HG03354 (cell line): ENCODE measurements at regions not wholly inside any gene's neighbourhood (a gene's known extent, or its start where the extent isn't known, plus 50 kb on each side); places are given as distances from the start of the nearest gene placed in this dataset.
"Not testable (repeated sequence)": the region's sequence is repeated elsewhere in the genome, so short reads cannot be mapped to it uniquely, and the experiment has no call there.

Experiments used
- ATAC-seq: cut with Tn5 transposase; IDR thresholded peaks from one replicate; pipeline ENCODE4 v1.9.1; 2021; ENCODE audit warnings: mild to moderate bottlenecking; ENCODE audit not compliant: unreplicated experiment, poor library complexity, severe bottlenecking

DNA sequence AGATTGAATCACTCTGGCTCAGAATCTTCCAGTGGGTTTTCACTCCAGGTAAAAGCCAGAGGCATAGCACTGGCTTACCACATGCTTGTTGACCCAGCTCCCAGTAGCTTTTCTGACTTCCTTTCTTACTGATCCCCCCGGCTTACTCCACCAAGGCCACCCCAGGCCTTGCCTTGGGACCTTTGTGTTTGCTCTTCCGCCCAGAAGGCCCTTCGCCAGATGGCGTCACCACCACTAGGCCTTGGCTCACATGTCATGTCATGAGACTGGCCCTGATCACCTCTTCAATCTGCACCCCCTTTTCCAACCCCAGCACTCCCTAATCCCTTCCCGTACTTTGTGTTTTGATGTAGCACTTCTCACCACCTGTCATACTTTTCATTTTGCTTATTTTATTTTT lies 98.5 kb upstream of the UMPS start:
- ATAC-seq, result no peak

DNA sequence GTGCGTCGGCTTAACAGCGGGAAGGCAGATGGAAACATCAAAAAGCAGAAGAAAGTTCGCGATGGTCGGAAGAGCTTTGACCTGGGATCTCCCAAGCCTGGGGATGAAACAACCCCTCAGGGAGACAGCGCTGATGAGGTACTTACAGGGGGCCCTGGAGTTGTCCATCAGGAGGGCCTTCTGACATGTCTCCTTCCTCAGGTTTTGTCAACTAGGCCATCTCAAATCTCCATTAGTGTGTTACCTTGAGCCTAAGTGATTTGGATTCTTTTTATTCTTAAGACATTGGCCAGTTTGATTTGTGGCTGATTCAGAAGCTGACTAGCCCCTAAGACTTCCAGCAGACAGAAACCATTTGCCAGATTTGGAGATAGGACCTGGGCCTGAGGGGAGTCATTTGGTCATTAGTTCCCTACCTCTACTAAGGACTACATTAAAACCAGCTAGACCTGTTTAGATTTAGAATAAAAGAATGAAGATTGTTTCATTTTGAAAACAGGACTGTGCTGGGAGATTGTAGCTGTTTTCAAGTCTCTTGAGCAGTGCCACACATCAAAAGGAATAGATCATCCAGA lies 97.6 kb upstream of the UMPS start:
- no peak for ATAC-seq

DNA sequence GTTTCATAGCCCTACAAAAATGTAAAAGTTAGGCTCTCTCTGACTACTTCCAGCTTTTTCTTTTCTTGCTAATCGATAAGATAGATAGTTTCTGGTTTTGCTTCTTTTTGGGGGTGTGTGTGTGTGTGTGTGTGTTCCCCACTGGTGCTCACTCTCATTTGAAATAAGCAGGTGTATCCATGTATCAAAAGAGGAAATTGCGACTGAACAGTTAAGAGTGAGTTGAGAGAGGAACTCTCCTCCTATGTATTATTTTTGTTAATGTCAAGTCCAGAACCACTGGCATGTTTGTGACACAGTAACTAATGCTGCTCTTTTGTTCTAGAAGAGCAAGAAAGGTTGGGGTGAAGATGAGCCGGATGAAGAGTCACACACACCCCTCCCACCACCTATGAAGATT lies 96.7 kb upstream of the UMPS start:
- no peak for ATAC-seq

GRCh38 chr3:124634210-124635168 lies 95.8 kb upstream of the UMPS start:
- peak; percentile 73 for ATAC-seq

DNA sequence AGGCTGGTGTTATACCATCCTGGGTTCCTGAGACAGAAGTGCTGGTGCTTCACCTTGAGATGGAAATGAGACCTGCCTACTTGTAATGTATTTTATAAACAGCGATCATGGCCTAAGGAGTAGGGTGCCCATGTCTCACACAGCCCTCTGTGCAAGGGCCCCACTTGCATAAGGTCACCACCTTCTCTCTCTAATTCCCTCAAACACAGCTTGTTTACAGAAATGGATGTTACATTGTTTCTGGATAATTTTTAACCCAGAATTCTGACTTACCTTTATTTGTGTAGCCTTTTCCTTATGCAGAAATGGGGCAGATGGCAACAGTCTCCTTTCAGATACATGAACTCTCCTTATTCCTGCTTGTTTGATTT lies 95.1 kb upstream of the UMPS start:
- no peak for ATAC-seq

DNA sequence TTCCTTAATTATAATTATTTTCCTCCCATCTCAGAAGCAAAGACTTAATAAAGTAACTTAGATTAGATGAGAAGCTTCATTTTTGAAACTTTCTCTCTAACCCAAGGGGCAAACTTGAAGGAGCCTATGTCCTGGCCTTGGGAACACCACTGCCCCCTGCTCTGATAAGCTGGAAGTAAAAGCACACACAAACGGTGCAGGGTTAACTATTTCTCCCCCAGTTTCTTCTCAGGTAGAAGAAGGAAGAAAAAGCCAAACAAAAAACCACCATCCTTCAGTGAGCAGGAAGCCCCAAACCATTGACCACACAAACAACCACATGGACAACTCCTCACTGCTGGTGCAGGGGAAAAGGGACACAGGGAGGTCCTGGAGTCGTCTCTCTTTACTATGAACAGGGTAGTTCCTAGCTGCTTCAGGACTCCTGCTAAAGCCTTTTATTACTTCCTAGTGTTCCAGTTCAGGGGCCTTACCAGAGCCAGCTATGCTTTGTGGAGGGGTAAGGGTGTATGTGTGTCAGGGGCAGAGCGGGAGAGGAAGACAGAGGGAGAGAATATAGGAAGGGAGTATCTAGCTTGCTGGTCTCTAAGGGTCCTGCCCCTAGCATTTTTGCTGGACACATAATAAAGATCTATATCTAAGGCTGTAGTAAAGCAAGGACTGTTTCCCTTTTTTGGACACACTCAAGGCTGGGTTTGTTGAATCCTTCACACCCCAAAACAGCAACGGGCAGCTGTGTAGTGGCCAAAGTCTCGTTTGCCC lies 94.0 kb upstream of the UMPS start:
- ATAC-seq, result no peak

GRCh38 chr3:124636863-124637296 lies 93.4 kb upstream of the UMPS start:
- no peak for ATAC-seq

DNA sequence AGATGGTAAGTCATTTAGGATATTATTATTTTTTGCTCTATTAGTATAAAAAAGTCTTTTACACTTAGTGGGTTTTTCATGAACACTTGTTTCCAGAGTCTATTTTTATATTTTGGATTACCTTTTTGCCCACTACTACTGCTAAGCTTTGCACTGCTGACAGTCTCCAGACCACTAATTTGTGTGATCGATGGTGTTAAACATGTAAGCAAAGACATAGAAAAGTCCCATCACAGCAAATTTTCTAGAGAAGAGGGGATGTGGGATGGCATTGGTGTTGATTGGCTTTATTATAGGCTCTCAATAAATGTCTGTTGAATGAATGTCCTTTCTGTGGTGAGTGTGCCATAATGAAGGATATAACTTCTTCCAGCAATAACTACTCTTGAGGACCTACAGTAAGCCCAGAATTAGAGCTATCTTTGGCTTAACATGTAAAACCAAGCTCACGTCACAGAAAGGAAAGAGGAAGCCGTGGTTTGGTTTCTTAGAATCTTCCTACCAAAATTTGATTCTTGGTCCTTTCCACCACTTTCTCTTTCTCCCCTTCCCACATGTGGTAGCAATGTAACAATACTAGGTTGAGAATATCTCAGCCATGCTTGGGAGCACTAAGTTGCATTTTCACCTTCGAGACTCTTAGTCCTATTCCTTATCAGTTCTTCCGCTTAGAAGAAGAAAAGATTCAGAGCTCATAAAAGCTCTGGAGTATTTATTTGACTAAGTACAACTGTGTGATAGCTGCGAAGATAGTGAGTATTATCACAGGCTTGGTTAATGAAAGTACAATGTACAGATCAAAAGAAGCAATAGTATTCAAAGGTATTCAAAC lies 90.6 kb upstream of the UMPS start:
- ATAC-seq, result peak; percentile 45

- no peak for ATAC-seq
These were observed 89.5 kb upstream of the UMPS start for GRCh38 chr3:124640635-124641306.

DNA sequence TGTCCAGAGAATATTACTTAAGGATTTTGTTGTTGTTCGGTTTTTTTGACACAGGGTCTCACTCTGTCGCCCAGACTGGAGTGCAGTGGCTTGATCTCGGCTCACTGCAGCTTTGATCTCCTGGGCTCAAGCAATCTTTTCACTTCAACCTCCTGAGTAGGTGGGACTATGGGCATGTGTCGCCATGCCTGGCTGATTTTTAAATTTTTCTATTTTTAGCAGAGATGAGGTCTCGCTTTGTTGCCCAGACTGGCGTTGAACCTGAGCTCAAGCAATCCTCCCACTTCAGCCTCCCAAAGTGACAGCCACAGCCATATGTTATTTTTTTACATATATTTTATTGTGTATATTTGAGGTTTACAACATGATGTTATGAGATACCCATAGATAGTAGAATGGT lies 86.8 kb upstream of the UMPS start:
- no peak for ATAC-seq

DNA sequence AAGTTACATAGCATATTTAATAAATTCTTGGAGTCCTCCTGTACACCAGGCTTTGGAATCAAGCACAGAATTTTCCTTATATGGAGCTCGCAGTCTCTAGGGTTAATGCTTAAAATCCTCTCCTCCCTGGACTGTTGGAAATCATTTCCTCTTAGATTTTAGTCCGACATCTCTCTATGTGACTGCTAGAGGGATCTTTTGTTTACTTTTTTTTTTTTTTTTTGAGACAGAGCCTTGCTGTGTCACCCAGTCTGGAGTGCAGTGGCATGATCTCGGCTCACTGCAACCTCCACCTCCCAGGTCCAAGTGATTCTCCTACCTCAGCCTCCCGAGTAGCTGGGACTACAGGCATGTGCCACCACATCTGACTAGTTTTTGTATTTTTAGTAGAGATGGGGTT lies 84.1 kb upstream of the UMPS start:
- ATAC-seq, result not testable (repeated sequence)

DNA sequence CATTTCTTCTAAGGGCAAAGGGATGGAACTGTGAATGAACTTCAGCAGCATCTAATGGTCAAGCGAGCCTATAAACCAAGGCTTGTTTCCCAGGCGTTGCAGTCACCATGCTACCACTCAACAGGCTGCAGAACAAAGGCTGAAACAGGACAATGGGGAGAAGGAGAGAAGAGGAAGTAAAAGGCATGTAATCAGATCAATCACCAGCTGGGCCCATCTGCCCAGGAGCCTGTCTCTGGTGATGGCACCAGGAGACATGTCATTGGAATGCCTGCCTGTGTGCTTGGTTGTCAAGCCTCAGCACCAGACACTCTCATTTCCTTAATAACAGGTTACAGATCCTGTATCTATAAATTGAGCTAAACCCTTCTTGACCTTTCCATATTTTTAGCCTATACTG lies 81.7 kb upstream of the UMPS start:
- no peak for ATAC-seq

DNA sequence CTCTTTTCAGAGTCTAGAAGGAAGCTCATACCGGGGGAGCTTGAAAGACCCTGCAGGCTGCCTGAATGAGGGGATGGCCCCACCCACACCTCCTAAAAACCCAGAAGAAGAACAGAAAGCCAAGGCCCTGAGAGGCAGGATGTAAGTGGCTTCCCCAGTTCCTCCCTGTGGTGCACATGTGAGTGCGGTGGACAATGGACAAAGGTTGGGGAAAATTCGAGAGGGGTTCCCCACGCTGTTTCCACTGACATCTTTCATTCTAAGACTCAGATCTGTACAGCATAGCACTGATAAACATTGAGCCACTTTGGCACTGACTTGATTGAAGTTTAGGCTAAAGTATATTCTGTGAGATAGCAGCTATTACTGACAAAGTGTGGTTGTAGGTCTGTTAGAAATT lies 79.5 kb upstream of the UMPS start:
- ATAC-seq, result no peak

GRCh38 chr3:124651416-124651815 lies 78.8 kb upstream of the UMPS start:
- ATAC-seq, result not testable (repeated sequence)

DNA sequence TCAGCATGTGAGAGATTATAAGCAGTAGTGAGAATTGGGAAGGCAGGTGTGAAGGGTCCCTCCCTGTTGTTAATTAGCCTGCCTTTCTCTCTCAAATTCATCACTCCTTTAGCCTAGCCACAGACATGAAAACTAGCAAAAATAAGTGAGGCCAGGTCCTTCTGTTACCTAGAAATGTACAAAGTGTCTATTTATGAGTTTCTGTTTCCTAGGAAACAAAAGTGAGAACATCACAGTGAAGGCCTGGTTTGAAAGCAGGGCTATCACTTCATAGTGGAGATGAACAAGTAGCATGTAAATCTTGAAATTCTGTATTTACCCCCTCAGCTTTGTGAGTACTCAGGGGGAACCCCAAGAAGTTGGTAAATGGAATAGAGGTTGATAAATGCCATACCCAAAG lies 78.2 kb upstream of the UMPS start:
- peak; percentile 62 for ATAC-seq

- no peak for ATAC-seq
These were observed 77.0 kb upstream of the UMPS start for GRCh38 chr3:124653071-124653796.

GRCh38 chr3:124653797-124654469 lies 76.3 kb upstream of the UMPS start:
- ATAC-seq, result no peak

DNA sequence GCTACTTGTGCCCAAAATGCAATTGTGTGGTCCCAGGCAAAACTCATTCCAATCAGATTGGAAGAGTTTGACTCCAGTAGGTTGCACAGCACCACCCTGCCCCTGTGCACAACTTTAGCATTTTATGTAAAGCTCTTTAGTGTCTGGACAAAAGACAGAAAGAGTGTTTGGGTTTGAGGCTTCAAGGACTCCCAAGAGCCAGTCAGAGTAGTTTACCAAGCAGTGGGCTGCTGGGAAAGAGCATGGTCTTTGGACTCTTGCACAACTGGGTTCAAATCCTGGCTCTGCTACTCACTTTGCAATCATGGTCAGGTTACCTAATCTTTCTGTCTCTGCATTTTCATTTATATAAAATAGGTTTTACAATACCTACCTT lies 75.8 kb upstream of the UMPS start:
- ATAC-seq, result no peak
